HUES64 (cell line): ENCODE measurements at regions not wholly inside any gene's neighbourhood (a gene's known extent, or its start where the extent isn't known, plus 50 kb on each side); places are given as distances from the start of the nearest gene placed in this dataset.
"Not testable (repeated sequence)": the region's sequence is repeated elsewhere in the genome, so short reads cannot be mapped to it uniquely, and the experiment has no call there.

Experiments
- H3K27ac ChIP-seq: 2 replicates; pipeline ENCODE4 v1.7.0; 2013; ENCODE audit warnings: low read depth, low read length, inconsistent platforms
- H3K27me3 ChIP-seq: 2 replicates; pipeline ENCODE4 v1.6.1; 2013; ENCODE audit warnings: mild to moderate bottlenecking, low read length; ENCODE audit not compliant: insufficient read depth
- H3K36me3 ChIP-seq: 2 replicates; pipeline ENCODE4 v1.6.1; 2013; ENCODE audit warnings: mild to moderate bottlenecking, low read length; ENCODE audit not compliant: insufficient read depth
- H3K4me1 ChIP-seq: 2 replicates; pipeline ENCODE4 v1.6.1; 2013; ENCODE audit warnings: mild to moderate bottlenecking, low read length, moderate library complexity; ENCODE audit not compliant: insufficient read depth
- H3K4me3 ChIP-seq: 2 replicates; pipeline ENCODE4 v1.5.1; 2013; ENCODE audit warnings: mild to moderate bottlenecking, low read length, moderate library complexity
- H3K9ac ChIP-seq: 2 replicates; pipeline ENCODE4 v1.6.1; 2013; ENCODE audit warnings: mild to moderate bottlenecking, low read depth, low read length
- H3K9me3 ChIP-seq: 2 replicates; pipeline ENCODE4 v1.6.1; 2013; ENCODE audit warnings: low read depth, low read length; ENCODE audit not compliant: insufficient read depth
- WGBS: fragments of 150-250, 120-280 bp; methylation state at CpG from one replicate; pipeline ENCODE4 v1.1.7; 2013; ENCODE audit warnings: missing lambda C conversion rate; 5-methylcytosine and 5-hydroxymethylcytosine counted together

- H3K36me3 ChIP-seq = no peaks in the 10 kb centered on the region
- H3K9me3 ChIP-seq = no peaks in the 10 kb centered on the region
- H3K4me1 ChIP-seq = peaks cover 13% of the 10 kb centered on the region
- WGBS = 98% methylated on average over 3 of the region's 4 CpGs
- H3K9ac ChIP-seq = no peak overlapping the region
- H3K27ac ChIP-seq = no peak overlapping the region
- no peak overlapping the region for H3K4me3 ChIP-seq
- H3K27me3 ChIP-seq = no peaks in the 10 kb centered on the region
Measured at GRCh38 chr9:616694-617093, 224.8 kb upstream of the DMRT1 start.

DNA sequence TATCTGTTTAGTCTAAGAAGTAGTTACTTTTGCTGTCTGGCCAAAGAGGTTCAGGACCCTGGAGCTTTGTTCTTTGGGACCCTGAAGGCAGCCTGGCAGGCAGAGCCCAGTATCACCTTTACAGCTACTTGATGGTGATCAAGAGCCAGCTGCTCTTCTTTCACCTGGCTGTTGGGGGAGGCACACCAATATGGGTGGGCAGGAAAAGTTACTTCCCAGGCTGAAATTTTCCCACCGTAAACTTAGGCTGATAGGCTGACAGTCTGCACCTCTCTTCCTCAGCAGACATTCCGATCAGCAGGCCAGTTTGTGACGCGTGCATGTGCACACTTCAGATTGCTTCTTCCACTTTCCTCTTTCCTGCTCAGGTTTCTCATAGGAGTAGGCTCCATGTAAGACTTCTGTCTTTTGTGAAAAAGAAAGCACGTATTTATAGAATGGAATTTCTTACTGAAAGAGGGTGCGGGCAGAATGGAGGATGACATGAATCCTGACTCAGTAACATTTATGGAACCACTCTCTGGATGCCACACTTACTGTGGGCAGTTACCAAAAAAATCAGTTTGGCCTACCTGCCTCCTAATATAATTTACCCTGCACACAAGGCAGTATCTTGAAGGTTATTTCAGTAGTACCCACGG lies 223.9 kb upstream of the DMRT1 start:
- H3K27ac ChIP-seq = no peak overlapping the region
- H3K27me3 ChIP-seq = no peaks in the 10 kb centered on the region
- H3K36me3 ChIP-seq = no peaks in the 10 kb centered on the region
- peaks cover 13% of the 10 kb centered on the region for H3K4me1 ChIP-seq
- WGBS = 87% methylated on average over 7 of the region's 7 CpGs
- no peaks in the 10 kb centered on the region for H3K9me3 ChIP-seq
- H3K4me3 ChIP-seq = no peak overlapping the region
- H3K9ac ChIP-seq = no peak overlapping the region

DNA sequence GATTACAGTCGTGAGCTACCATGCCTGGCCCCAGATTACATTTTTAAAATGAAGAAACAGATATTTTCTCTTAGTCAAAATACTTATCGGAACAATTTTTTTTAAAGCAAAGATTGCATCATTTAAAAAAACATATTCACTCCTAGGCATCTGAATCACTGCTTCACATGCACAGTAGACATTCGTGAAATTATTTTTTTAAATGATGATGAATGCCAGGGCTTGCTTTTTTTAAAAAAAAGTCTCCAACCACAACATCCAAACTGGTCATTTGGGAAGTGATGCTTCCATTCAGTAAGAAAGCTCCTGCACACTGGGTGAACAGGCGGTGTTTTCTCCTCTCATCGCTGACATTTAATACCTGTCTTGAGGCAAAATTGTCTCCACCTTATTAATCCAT lies 223.0 kb upstream of the DMRT1 start:
- peaks cover 13% of the 10 kb centered on the region for H3K4me1 ChIP-seq
- no peak overlapping the region for H3K27ac ChIP-seq
- no peaks in the 10 kb centered on the region for H3K36me3 ChIP-seq
- no peaks in the 10 kb centered on the region for H3K9me3 ChIP-seq
- no peaks in the 10 kb centered on the region for H3K27me3 ChIP-seq
- no peak overlapping the region for H3K9ac ChIP-seq
- H3K4me3 ChIP-seq = no peak overlapping the region
- WGBS = 96% methylated on average over 5 of the region's 5 CpGs

DNA sequence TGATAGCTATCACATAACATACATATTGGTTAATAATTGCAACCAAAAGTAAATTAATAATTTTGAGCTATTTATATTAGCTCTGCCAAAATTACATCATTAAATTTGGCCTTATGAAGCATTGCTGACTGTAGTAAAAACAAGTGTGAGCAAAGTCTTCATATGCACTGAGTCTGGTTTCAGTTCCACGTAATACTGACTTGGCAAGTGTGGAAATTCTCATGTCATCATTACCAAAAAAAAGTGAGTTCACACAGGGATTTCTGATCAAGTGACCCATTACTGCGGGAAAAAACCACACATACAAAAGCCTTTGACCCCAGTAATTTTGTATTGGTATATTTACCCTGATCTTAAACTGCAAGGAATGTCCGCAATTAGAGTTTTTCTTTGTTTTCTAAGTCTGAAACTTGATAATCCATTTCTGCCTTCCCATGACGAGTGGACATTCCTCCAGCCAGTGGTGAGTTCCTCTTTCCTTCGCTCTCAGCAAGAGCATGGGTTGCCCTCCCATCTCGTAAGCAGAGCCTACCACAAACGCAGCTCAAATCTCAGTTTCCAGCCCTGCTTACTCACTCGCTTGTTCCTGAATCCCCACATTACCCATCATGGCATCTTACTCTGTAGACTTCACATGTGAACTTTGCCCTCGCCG lies 220.2 kb upstream of the DMRT1 start:
- Histone ChIP-seq H3K27me3 (no peaks in the 10 kb centered on the region), H3K4me3 (no peak overlapping the region), H3K27ac (no peak overlapping the region), H3K9ac (no peak overlapping the region), H3K9me3 (no peaks in the 10 kb centered on the region), H3K36me3 (no peaks in the 10 kb centered on the region), H3K4me1 (peaks cover 11% of the 10 kb centered on the region; the same call in 1 of the 2 replicates)
- WGBS = 92% methylated on average over 9 of the region's 10 CpGs

- no peaks in the 10 kb centered on the region for H3K9me3 ChIP-seq
- H3K4me1 ChIP-seq = peaks cover 15% of the 10 kb centered on the region; the same call in 1 of the 2 replicates
- H3K27me3 ChIP-seq = no peaks in the 10 kb centered on the region
- no peak overlapping the region for H3K27ac ChIP-seq
- no peak overlapping the region for H3K9ac ChIP-seq
- WGBS = 89% methylated on average over 7 of the region's 7 CpGs
- no peaks in the 10 kb centered on the region for H3K36me3 ChIP-seq
- H3K4me3 ChIP-seq = no peak overlapping the region
Measured at GRCh38 chr9:624935-625500, 216.5 kb upstream of the DMRT1 start.

GRCh38 chr9:625613-626012 lies 215.9 kb upstream of the DMRT1 start:
- no peaks in the 10 kb centered on the region for H3K27me3 ChIP-seq
- H3K4me3 ChIP-seq = no peak overlapping the region
- H3K36me3 ChIP-seq = no peaks in the 10 kb centered on the region
- peaks cover 15% of the 10 kb centered on the region; the same call in 1 of the 2 replicates for H3K4me1 ChIP-seq
- H3K9ac ChIP-seq = no peak overlapping the region
- H3K9me3 ChIP-seq = no peaks in the 10 kb centered on the region
- 77% methylated on average over 3 of the region's 3 CpGs for WGBS
- no peak overlapping the region for H3K27ac ChIP-seq

GRCh38 chr9:626114-626513 lies 215.4 kb upstream of the DMRT1 start:
- WGBS = 96% methylated on average over 8 of the region's 9 CpGs
- not testable (repeated sequence) for H3K9me3 ChIP-seq, H3K36me3 ChIP-seq, H3K4me3 ChIP-seq, H3K9ac ChIP-seq, H3K27ac ChIP-seq, H3K27me3 ChIP-seq
- peaks cover 15% of the 10 kb centered on the region; the same call in 1 of the 2 replicates for H3K4me1 ChIP-seq

DNA sequence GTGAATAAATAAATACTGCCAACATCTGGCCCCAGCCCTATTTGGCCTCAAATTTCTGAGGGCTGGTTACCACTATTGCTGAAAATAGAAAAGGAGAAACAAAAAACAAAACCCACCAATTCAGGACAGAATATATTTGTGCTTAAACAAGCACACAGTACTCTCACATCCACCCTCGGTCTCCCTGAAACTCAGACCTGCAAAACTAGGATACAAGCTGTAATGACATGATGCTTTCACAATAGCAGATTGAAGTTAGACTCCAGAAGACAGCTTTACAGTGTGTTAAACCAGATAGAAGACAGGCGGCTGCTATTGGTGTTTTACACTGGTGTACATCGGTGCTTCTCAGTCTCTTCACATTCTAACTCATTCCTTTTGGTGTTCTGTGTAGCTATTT lies 214.9 kb upstream of the DMRT1 start:
- Histone ChIP-seq H3K36me3 (no peaks in the 10 kb centered on the region), H3K27me3 (no peaks in the 10 kb centered on the region), H3K4me1 (peaks cover 15% of the 10 kb centered on the region; the same call in 1 of the 2 replicates), H3K9ac (no peak overlapping the region), H3K27ac (no peak overlapping the region), H3K4me3 (no peak overlapping the region), H3K9me3 (no peaks in the 10 kb centered on the region)
- 93% methylated on average over 3 of the region's 3 CpGs for WGBS

DNA sequence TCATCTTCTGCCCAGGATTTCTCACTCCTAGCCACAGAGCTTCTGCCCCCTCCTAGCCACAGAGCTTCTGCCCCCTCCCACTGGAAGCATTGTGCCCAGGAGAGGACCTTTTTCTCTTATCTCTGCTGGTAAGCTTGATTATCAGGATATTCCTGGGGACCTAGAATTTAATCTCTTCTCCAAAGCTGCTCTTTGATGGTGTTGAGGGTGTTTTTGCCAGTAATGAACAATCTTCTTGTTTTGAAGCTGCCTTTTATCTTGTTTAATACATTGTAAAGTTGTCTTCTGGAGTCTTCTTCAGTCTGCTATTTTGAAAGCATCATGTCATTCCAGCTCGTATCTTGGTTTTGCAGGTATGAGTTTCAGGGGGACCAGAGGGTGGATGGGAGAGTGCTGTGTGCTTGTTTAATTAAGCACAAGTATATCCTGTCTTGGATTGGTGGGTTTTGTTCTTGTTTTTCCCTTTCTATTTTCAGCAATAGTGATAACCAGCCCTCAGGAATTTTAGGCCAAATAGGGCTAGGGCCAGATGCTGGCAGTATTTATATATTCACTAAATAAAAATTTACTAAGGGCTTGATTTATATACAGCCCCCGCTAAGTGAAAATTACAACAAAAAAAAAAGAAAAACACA lies 214.0 kb upstream of the DMRT1 start:
- Histone ChIP-seq H3K27me3 (no peaks in the 10 kb centered on the region), H3K27ac (no peak overlapping the region), H3K4me1 (peaks cover 15% of the 10 kb centered on the region; the same call in 1 of the 2 replicates), H3K36me3 (no peaks in the 10 kb centered on the region), H3K4me3 (no peak overlapping the region), H3K9ac (no peak overlapping the region), H3K9me3 (no peaks in the 10 kb centered on the region)
- 82% methylated on average over 1 of the region's 2 CpGs for whole genome bisulfite sequencing

DNA sequence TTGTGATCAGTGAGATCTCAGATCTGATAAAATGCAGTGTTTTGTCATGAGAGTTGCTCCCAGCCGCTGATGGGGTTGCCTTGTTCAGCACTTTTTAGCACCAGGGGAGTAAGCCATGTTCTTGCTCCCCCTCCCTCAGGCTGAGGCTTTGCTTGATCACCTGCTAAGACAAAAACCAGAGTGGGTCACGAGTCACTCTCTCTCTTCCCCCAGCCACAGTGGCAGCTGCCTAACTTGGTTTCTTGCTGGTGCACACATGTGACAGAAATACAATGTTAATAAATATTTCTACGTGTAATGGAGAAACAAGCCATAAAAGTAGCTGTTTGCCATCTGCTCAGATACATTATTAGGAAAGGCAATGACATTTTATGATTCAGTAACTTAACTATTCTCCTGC lies 212.4 kb upstream of the DMRT1 start:
- no peaks in the 10 kb centered on the region for H3K36me3 ChIP-seq
- H3K27me3 ChIP-seq = no peaks in the 10 kb centered on the region
- peaks cover 4% of the 10 kb centered on the region; the same call in 1 of the 2 replicates for H3K9me3 ChIP-seq
- WGBS = 83% methylated on average over 2 of the region's 3 CpGs
- H3K4me1 ChIP-seq = peaks cover 15% of the 10 kb centered on the region; the same call in 1 of the 2 replicates
- no peak overlapping the region for H3K9ac ChIP-seq
- H3K27ac ChIP-seq = no peak overlapping the region
- no peak overlapping the region for H3K4me3 ChIP-seq

DNA sequence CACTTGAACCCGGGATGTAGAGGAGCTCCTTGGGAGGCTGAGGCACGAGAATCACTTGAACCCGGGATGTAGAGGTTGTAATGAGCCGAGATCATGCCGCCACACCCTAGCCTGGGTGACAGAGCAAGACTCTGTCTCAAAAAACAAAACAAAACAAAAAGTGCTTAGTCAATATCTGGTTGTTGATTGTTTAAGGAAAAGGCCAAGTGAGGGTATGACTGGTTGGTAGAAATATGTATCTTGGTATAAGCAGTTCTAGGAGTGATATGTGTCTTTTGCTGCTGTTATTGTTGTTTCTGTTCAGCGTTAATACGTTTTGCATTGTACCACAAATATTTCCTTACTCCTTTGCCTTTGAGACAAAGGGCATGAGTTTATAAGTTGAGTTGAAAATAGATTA lies 210.7 kb upstream of the DMRT1 start:
- WGBS = 98% methylated on average over 5 of the region's 7 CpGs
- Histone ChIP-seq H3K9me3 (peaks cover 5% of the 10 kb centered on the region; the same call in 1 of the 2 replicates), H3K36me3 (no peaks in the 10 kb centered on the region), H3K4me3 (no peak overlapping the region), H3K27ac (no peak overlapping the region), H3K27me3 (no peaks in the 10 kb centered on the region), H3K4me1 (peaks cover 10% of the 10 kb centered on the region; the same call in 1 of the 2 replicates), H3K9ac (no peak overlapping the region)
